ENCODE measurements at regions not wholly inside any gene's neighbourhood (a gene's known extent, or its start where the extent isn't known, plus 50 kb on each side); places are given as distances from the start of the nearest gene placed in this dataset.
"Not testable (repeated sequence)": the region's sequence is repeated elsewhere in the genome, so short reads cannot be mapped to it uniquely, and the experiment has no call there.

GRCh38 chr2:40564184-40564583 lies 112.3 kb upstream of the SLC8A1 start:
- DNase-seq (ENCODE audit: low read depth, low spot score), result no peak

- no peak for DNase-seq (ENCODE audit: low read depth, low spot score)
Measured at GRCh38 chr2:40579247-40579646, 127.4 kb upstream of the SLC8A1 start.

- no peak for DNase-seq (ENCODE audit: low read depth, low spot score)
Measured at GRCh38 chr2:40584432-40584831, 132.5 kb upstream of the SLC8A1 start.

- DNase-seq (ENCODE audit: low read depth, low spot score), result no peak
Measured at GRCh38 chr2:40591774-40592173, 139.9 kb upstream of the SLC8A1 start.

GRCh38 chr2:40592218-40592617 lies 140.3 kb upstream of the SLC8A1 start:
- no peak for DNase-seq (ENCODE audit: low read depth, low spot score)

GRCh38 chr2:40606862-40607261 lies 155.0 kb upstream of the SLC8A1 start:
- no peak for DNase-seq (ENCODE audit: low read depth, low spot score)

GRCh38 chr2:40611196-40611595 lies 159.3 kb upstream of the SLC8A1 start:
- DNase-seq (ENCODE audit: low read depth, low spot score), result no peak

GRCh38 chr2:40625849-40626248 lies 174.0 kb upstream of the SLC8A1 start:
- no peak for DNase-seq (ENCODE audit: low read depth, low spot score)

- no peak for DNase-seq (ENCODE audit: low read depth, low spot score)
Measured at GRCh38 chr2:40628556-40628955, 176.7 kb upstream of the SLC8A1 start.

GRCh38 chr2:40629768-40630434 lies 178.0 kb upstream of the SLC8A1 start:
- no peak for DNase-seq (ENCODE audit: low read depth, low spot score)

- no peak for DNase-seq (ENCODE audit: low read depth, low spot score)
Measured at GRCh38 chr2:40639320-40639719, 187.4 kb upstream of the SLC8A1 start.

GRCh38 chr2:40642237-40642636 lies 190.3 kb upstream of the SLC8A1 start:
- no peak for DNase-seq (ENCODE audit: low read depth, low spot score)

GRCh38 chr2:40642726-40643125 lies 190.8 kb upstream of the SLC8A1 start:
- no peak for DNase-seq (ENCODE audit: low read depth, low spot score)

GRCh38 chr2:40646642-40647041 lies 194.8 kb upstream of the SLC8A1 start:
- no peak for DNase-seq (ENCODE audit: low read depth, low spot score)

- no peak for DNase-seq (ENCODE audit: low read depth, low spot score)
Measured at GRCh38 chr2:40652155-40652554, 200.3 kb upstream of the SLC8A1 start.

- DNase-seq (ENCODE audit: low read depth, low spot score), result no peak
Measured at GRCh38 chr2:40653829-40654228, 201.9 kb upstream of the SLC8A1 start.

- no peak for DNase-seq (ENCODE audit: low read depth, low spot score)
Measured at GRCh38 chr2:40654346-40654745, 202.5 kb upstream of the SLC8A1 start.

- DNase-seq (ENCODE audit: low read depth, low spot score), result no peak
Measured at GRCh38 chr2:40658941-40659340, 207.1 kb upstream of the SLC8A1 start.

GRCh38 chr2:40665493-40666232 lies 213.8 kb upstream of the SLC8A1 start:
- DNase-seq (ENCODE audit: low read depth, low spot score), result no peak

- DNase-seq (ENCODE audit: low read depth, low spot score), result no peak
Measured at GRCh38 chr2:40666398-40666797, 214.5 kb upstream of the SLC8A1 start.

GRCh38 chr2:40668425-40668824 lies 216.5 kb upstream of the SLC8A1 start:
- DNase-seq (ENCODE audit: low read depth, low spot score), result no peak

- not testable (repeated sequence) for DNase-seq (ENCODE audit: low read depth, low spot score)
Measured at GRCh38 chr2:40676134-40676790, 224.4 kb upstream of the SLC8A1 start.

GRCh38 chr2:40680547-40680946 lies 228.7 kb upstream of the SLC8A1 start:
- no peak for DNase-seq (ENCODE audit: low read depth, low spot score)

All from activated naive CD8-positive, alpha-beta T cell treated with anti-CD3 and anti-CD28 coated beads, Interleukin-2, amount 50 U/mL, for 16 hours (primary cell).